H9 (cell line): ENCODE measurements at regions not wholly inside any gene's neighbourhood (a gene's known extent, or its start where the extent isn't known, plus 50 kb on each side); places are given as distances from the start of the nearest gene placed in this dataset.

ENCODE experiments used
- DNase-seq: peaks from one replicate; pipeline ENCODE4 v3.0.0-alpha.2; 2017
- H2AFZ ChIP-seq: one replicate; pipeline ENCODE4 v1.6.1; 2013; ENCODE audit warnings: mild to moderate bottlenecking, low read length, control low read depth, moderate library complexity
- H2AK5ac ChIP-seq: 2 replicates; pipeline ENCODE4 v1.6.1; 2013; ENCODE audit warnings: low read length, control low read depth, mixed read lengths; ENCODE audit not compliant: insufficient read length
- H2BK120ac ChIP-seq: one replicate; pipeline ENCODE4 v1.6.1; 2013; ENCODE audit warnings: low read depth, mild to moderate bottlenecking, low read length, control low read depth, inconsistent platforms; ENCODE audit not compliant: poor library complexity, severe bottlenecking
- H2BK12ac ChIP-seq: 2 replicates; pipeline ENCODE4 v1.6.1; 2013; ENCODE audit warnings: low read length, control low read depth, mixed read lengths, low read depth; ENCODE audit not compliant: insufficient read length
- H2BK15ac ChIP-seq: 2 replicates; pipeline ENCODE4 v1.6.1; 2013; ENCODE audit warnings: low read depth, low read length, control low read depth
- H2BK20ac ChIP-seq: one replicate; pipeline ENCODE4 v1.6.1; 2013; ENCODE audit warnings: low read depth, mild to moderate bottlenecking, low read length, control low read depth, inconsistent platforms; ENCODE audit not compliant: poor library complexity, severe bottlenecking
- H2BK5ac ChIP-seq: 2 replicates; pipeline ENCODE4 v1.6.1; 2013; ENCODE audit warnings: low read length, control low read depth, mixed read lengths; ENCODE audit not compliant: insufficient read length
- H3K14ac ChIP-seq: 2 replicates; pipeline ENCODE4 v1.6.1; 2013; ENCODE audit warnings: low read length, control low read depth; ENCODE audit not compliant: insufficient read depth
- H3K18ac ChIP-seq: 2 replicates; pipeline ENCODE4 v1.6.1; 2013; ENCODE audit warnings: low read depth, mild to moderate bottlenecking, mixed read lengths, low read length, control low read depth; ENCODE audit not compliant: insufficient read length
- H3K23ac ChIP-seq: 2 replicates; pipeline ENCODE4 v1.6.1; 2013; ENCODE audit warnings: low read length, control low read depth, mixed read lengths, low read depth; ENCODE audit not compliant: insufficient read length
- H3K23me2 ChIP-seq: 2 replicates; pipeline ENCODE4 v1.6.1; 2013; ENCODE audit warnings: low read depth, mild to moderate bottlenecking, mixed read lengths, low read length, control low read depth; ENCODE audit not compliant: insufficient read length, poor library complexity, severe bottlenecking
- H3K27ac ChIP-seq: 2 replicates; pipeline ENCODE4 v1.5.1; 2013; ENCODE audit warnings: low read length, control low read depth, mixed read lengths, low read depth; ENCODE audit not compliant: insufficient read length
- H3K27me3 ChIP-seq: 2 replicates; pipeline ENCODE4 v1.6.1; 2013; ENCODE audit warnings: low read length, control low read depth, inconsistent platforms; ENCODE audit not compliant: insufficient read depth
- H3K4ac ChIP-seq: 2 replicates; pipeline ENCODE4 v1.6.1; 2013; ENCODE audit warnings: low read depth, mild to moderate bottlenecking, control low read depth, inconsistent platforms, low read length, moderate library complexity
- H3K4me1 ChIP-seq: 2 replicates; pipeline ENCODE4 v1.6.1; 2013; ENCODE audit warnings: low read length, control low read depth, inconsistent platforms; ENCODE audit not compliant: insufficient read depth
- H3K4me2 ChIP-seq: 2 replicates; pipeline ENCODE4 v1.6.1; 2013; ENCODE audit warnings: low read length, control low read depth, mixed read lengths; ENCODE audit not compliant: insufficient read length, insufficient read depth
- H3K56ac ChIP-seq: 2 replicates; pipeline ENCODE4 v1.6.1; 2013; ENCODE audit warnings: low read depth, mild to moderate bottlenecking, mixed read lengths, low read length, control low read depth; ENCODE audit not compliant: insufficient read length
- H3K79me1 ChIP-seq: 2 replicates; pipeline ENCODE4 v1.6.1; 2013; ENCODE audit warnings: low read depth, mild to moderate bottlenecking, moderate library complexity, low read length, control low read depth, inconsistent platforms; ENCODE audit not compliant: insufficient read depth, poor library complexity, severe bottlenecking
- H3K79me2 ChIP-seq: 2 replicates; pipeline ENCODE4 v1.6.1; 2013; ENCODE audit warnings: low read length, control low read depth, inconsistent platforms; ENCODE audit not compliant: insufficient read depth
- H3K9ac ChIP-seq: 2 replicates; pipeline ENCODE4 v1.6.1; 2013; ENCODE audit warnings: low read length, control low read depth, mixed read lengths; ENCODE audit not compliant: insufficient read length; ENCODE audit errors: extremely low read depth
- H3K9me3 ChIP-seq: one replicate; pipeline ENCODE4 v1.6.1; 2013; ENCODE audit warnings: low read depth, low read length, inconsistent platforms; ENCODE audit not compliant: control insufficient read depth
- H3T11ph ChIP-seq: one replicate; pipeline ENCODE4 v1.6.1; 2013; ENCODE audit warnings: mild to moderate bottlenecking, low read length, control low read depth, inconsistent platforms
- H4K20me1 ChIP-seq: one replicate; pipeline ENCODE4 v1.6.1; 2013; ENCODE audit not compliant: control insufficient read depth, insufficient read length, insufficient read depth
- H4K5ac ChIP-seq: 2 replicates; pipeline ENCODE4 v1.6.1; 2013; ENCODE audit warnings: low read depth, mild to moderate bottlenecking, mixed read lengths, low read length, control low read depth; ENCODE audit not compliant: insufficient read length
- H4K8ac ChIP-seq: replicated peaks from 2 replicates; pipeline ENCODE4 v1.6.1; 2013; ENCODE audit warnings: low read length, control low read depth, mixed read lengths, low read depth; ENCODE audit not compliant: insufficient read length
- H4K91ac ChIP-seq: 2 replicates; pipeline ENCODE4 v1.6.1; 2013; ENCODE audit warnings: low read depth, mild to moderate bottlenecking, moderate library complexity, mixed read lengths, low read length, control low read depth; ENCODE audit not compliant: insufficient read length
- H3K27ac Mint-ChIP-seq, 3 experiments: 2 replicates in 2 of 3; 3 replicates in 1 of 3; pipeline ENCODE4 v1.8.0; 2020 to 2021; ENCODE audit warnings: mixed read lengths in 3 of 3, mild to moderate bottlenecking in 1 of 3, moderate library complexity in 1 of 3
- H3K27me3 Mint-ChIP-seq: 2 replicates; pipeline ENCODE4 v1.8.0; 2021; ENCODE audit warnings: low read depth, mild to moderate bottlenecking, moderate library complexity, mixed read lengths
- H3K36me3 Mint-ChIP-seq, 3 experiments: 2 replicates in 2 of 3; 3 replicates in 1 of 3; pipeline ENCODE4 v1.8.0; 2020 to 2021; ENCODE audit warnings: low read depth in 3 of 3, mixed read lengths in 3 of 3; ENCODE audit not compliant: insufficient read depth in 1 of 3
- H3K4me1 Mint-ChIP-seq, 2 experiments: 2 replicates each; pipeline ENCODE4 v1.8.0; 2020; ENCODE audit warnings: mixed read lengths in 2 of 2
- H3K4me3 Mint-ChIP-seq, 2 experiments: 2 replicates in 1 of 2; 3 replicates in 1 of 2; pipeline ENCODE4 v1.8.0; 2020 to 2021; ENCODE audit warnings: mild to moderate bottlenecking in 2 of 2, mixed read lengths in 2 of 2, moderate library complexity in 1 of 2
- H3K9me3 Mint-ChIP-seq, 2 experiments: 2 replicates in 1 of 2; 3 replicates in 1 of 2; pipeline ENCODE4 v1.8.0; 2020; ENCODE audit warnings: mild to moderate bottlenecking in 2 of 2, mixed read lengths in 2 of 2, moderate library complexity in 1 of 2
- CTCF ChIP-seq: fragments of 200-600 bp; sonication (generic); conservative IDR thresholded peaks from 3 replicates; pipeline ENCODE4 v1.8.0; 2021; ENCODE audit warnings: antibody characterized with exemption, mild to moderate bottlenecking

GRCh38 chr1:87689487-87689886, 360.8 kb downstream of the LMO4 start:
- H2AFZ ChIP-seq, result no peak overlapping the region

More at GRCh38 chr1:87689487-87689886, 360.8 kb downstream of the LMO4 start:
- no peak for DNase-seq
- no peak overlapping the region for H2BK15ac ChIP-seq
- H3K79me2 ChIP-seq, result no peaks in the 10 kb centered on the region
- Mint-ChIP-seq H3K27ac (no peak overlapping the region), H3K27me3 (peaks cover 31% of the 10 kb centered on the region), H3K36me3 (peaks cover 0 to 2% (median 0%) of the 10 kb centered on the region in 3 experiments; a peak in 1 of 7 replicates), H3K4me3 (no peak overlapping the region), H3K9me3 (no peaks in the 10 kb centered on the region; a peak in 2 of 5 replicates), H3K4me1 (peaks cover 26 to 28% of the 10 kb centered on the region in 2 experiments)
- no peak overlapping the region for H3K56ac ChIP-seq
- H3K4me1 ChIP-seq, result peaks cover 9% of the 10 kb centered on the region; the same call in 1 of the 2 replicates
- H4K91ac ChIP-seq, result no peak overlapping the region
- H2BK20ac ChIP-seq, result no peak overlapping the region
- no peak overlapping the region for H2BK5ac ChIP-seq
- no peaks in the 10 kb centered on the region for H3K79me1 ChIP-seq
- H3K14ac ChIP-seq, result no peak overlapping the region
- no peak overlapping the region for H3K27ac ChIP-seq
- H3T11ph ChIP-seq, result no peak overlapping the region
- no peak overlapping the region for H2BK12ac ChIP-seq
- H4K20me1 ChIP-seq, result no peaks in the 10 kb centered on the region
- H3K18ac ChIP-seq, result no peak overlapping the region
- no peak overlapping the region for H4K5ac ChIP-seq
- no peaks in the 10 kb centered on the region; the same call in 1 of the 2 replicates for H3K27me3 ChIP-seq
- no peak overlapping the region for H2AK5ac ChIP-seq
- TF ChIP-seq CTCF, result no peak
- no peak overlapping the region for H4K8ac ChIP-seq
- no peak overlapping the region for H3K4ac ChIP-seq
- H3K23ac ChIP-seq, result no peak overlapping the region
- no peak overlapping the region for H3K4me2 ChIP-seq
- no peaks in the 10 kb centered on the region for H3K23me2 ChIP-seq
- no peaks in the 10 kb centered on the region for H3K9me3 ChIP-seq
- no peak overlapping the region for H2BK120ac ChIP-seq
- no peak overlapping the region for H3K9ac ChIP-seq
